Adrenal gland (tissue), 5 donors: ENCODE measurements at regions not wholly inside any gene's neighbourhood (a gene's known extent, or its start where the extent isn't known, plus 50 kb on each side); places are given as distances from the start of the nearest gene placed in this dataset.

Experiments
- POLR2A ChIP-seq, 2 donors: fragments of 450-650 bp; IDR thresholded peaks; one replicate each; pipeline ENCODE4 v1.6.1; 2017; ENCODE audit warnings: antibody characterized with exemption in 2 of 2, mild to moderate bottlenecking in 2 of 2, moderate library complexity in 1 of 2
- TF ChIP-seq, protein P1 (sequence below), 6 experiments: fragments of 450-650 bp in 4 of 6; fragments of 200-600 bp in 2 of 6; sonication (generic) in 1 of 6; IDR thresholded peaks; 1 replicate in 5 of 6; 2 replicates in 1 of 6; pipeline versions ENCODE4 v1.5.1 to v1.8.0; 2016 to 2021; ENCODE audit warnings: antibody characterized with exemption in 6 of 6, mild to moderate bottlenecking in 2 of 6, moderate library complexity in 1 of 6
- donor health status: DM: no; HTN: no; CAD: no.

DNA sequence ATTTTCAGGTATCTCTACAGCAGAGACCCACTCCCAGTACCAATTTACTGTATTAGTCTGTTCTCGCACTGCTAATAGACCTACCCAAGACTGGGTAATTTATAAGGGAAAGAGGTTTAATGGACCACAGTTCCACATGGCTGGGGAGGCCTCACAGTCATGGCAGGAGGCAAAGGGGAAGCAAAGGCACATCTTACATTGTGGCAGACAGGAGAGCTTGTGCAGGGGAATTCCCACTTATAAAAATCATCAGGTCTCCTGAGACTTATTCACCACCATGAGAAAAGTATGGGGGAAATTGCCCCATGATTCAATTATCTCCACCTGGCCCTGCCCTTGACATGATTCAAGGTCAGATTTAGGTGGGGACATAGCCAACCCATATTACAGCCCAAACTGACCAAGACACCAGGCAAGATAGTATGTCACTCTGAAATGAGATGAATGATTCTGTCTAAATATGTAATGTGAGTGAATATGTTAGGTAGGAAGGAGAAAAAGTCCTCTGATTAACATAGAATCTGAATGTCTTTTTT lies 182.5 kb upstream of the CDH12 start:
- TF ChIP-seq, protein P1, sequence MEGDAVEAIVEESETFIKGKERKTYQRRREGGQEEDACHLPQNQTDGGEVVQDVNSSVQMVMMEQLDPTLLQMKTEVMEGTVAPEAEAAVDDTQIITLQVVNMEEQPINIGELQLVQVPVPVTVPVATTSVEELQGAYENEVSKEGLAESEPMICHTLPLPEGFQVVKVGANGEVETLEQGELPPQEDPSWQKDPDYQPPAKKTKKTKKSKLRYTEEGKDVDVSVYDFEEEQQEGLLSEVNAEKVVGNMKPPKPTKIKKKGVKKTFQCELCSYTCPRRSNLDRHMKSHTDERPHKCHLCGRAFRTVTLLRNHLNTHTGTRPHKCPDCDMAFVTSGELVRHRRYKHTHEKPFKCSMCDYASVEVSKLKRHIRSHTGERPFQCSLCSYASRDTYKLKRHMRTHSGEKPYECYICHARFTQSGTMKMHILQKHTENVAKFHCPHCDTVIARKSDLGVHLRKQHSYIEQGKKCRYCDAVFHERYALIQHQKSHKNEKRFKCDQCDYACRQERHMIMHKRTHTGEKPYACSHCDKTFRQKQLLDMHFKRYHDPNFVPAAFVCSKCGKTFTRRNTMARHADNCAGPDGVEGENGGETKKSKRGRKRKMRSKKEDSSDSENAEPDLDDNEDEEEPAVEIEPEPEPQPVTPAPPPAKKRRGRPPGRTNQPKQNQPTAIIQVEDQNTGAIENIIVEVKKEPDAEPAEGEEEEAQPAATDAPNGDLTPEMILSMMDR (IDR thresholded peaks at IDR 0.05) = no peak
- no peak for TF ChIP-seq POLR2A (IDR thresholded peaks at IDR 0.05)
